Activated CD8-positive, alpha-beta memory T cell treated with anti-CD3 and anti-CD28 coated beads, Interleukin-2, amount 50 U/mL, for 48 hours (primary cell): ENCODE measurements at regions not wholly inside any gene's neighbourhood (a gene's known extent, or its start where the extent isn't known, plus 50 kb on each side); places are given as distances from the start of the nearest gene placed in this dataset.

Experiments used
- DNase-seq: peaks from one replicate; pipeline ENCODE4 v3.0.0-alpha.2; 2020

- no peak for DNase-seq
These were observed 597.1 kb upstream of the ACVR2A start for GRCh38 chr2:147247749-147248148.

- DNase-seq, result no peak
These were observed 602.4 kb upstream of the ACVR2A start for GRCh38 chr2:147242445-147242844.

DNA sequence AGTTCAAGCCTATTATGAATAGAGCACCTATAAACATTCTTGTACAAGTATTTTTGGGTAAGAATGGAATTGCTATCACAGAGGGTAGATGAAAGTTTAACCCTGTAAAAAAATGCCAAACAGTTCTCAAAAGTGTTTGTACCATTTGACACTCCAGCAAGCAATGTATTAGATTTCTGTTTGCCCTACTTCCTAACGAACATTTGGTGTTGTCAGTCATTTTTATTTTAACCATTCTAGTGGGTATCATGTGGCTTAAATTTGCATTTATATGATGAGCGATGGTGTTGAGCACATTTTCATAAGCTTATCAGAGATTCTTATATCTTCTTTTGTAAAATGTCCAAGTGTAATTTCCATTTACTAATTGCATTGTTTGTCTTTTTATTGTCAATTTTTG lies 608.2 kb upstream of the ACVR2A start:
- DNase-seq, result no peak

DNA sequence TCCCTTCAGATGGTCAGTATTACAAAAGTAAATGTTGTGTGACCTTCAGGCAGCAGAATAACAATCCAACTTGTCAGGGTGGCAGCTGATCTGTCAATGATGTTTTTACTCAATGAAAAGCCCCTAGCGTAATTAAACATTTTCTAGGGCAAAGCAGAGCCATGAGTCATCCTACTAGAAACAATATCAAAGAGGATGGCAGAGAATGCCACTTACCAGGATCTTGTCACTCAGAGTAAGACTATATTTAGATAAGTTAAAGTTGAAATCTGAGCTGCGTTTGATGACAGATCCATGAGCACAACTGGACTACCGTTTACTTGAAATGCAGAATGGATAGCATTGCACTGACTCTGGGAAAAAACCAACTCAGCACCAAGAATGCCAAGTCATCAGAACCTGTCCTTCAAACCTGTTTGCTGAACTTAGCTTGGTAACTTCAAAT lies 612.6 kb upstream of the ACVR2A start:
- no peak for DNase-seq

DNA sequence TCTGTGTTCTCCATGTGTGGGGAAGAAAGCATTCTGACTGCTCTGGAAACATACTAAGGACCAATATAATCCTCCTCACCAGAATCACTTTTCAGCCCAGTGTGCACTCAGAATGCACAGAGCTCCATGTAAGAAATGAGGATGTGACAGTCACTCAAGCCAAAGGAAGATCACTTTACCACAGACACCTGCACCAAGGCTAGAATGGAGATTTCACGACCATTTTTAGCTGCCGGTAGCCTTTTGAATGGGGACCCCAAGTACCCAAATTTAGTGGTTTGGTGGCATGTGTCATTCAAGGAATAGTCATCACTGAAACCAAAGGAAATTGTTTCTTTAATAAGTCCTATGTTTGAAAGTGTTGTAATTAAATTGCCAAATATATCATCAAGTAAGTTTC lies 613.2 kb upstream of the ACVR2A start:
- no peak for DNase-seq

GRCh38 chr2:147231081-147231480 lies 613.7 kb upstream of the ACVR2A start:
- DNase-seq, result no peak

DNA sequence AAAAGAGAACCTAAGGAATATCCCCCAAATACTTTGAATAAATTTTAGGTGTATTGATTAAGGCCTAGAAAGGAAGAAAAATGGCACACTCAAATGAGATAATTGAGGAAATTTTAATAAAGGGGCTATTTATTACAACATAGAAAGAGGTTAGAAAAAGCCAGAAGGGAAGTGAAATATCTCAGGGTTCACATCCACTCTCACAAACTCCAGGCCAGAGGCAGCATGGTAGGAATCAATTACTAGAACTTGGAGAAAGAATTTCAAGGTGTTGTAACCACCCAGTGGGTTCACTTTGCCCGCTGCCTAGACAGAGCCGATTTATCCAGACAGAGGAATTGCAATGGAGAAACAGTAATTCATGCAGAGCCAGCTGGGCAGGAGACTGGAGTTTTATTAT lies 617.5 kb upstream of the ACVR2A start:
- DNase-seq, result no peak

DNA sequence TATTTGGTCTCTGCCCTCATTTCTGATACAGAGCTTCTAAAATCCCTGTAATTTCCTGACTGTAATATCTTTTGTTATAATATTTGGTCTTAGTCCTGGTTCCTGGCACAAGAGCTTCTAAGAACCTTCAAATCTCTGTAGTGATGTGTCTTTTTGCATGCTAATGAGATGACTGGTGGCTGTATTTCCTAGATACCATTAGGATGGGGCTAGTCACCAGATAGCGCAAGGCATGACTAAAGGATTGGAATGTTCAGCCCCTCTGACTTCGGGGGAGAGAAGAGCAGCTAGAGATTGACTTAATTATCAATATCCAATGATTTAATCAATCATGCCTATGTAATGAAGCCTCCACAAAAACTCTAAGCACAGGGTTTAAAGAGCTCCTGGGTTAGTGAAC lies 620.8 kb upstream of the ACVR2A start:
- DNase-seq, result no peak

DNA sequence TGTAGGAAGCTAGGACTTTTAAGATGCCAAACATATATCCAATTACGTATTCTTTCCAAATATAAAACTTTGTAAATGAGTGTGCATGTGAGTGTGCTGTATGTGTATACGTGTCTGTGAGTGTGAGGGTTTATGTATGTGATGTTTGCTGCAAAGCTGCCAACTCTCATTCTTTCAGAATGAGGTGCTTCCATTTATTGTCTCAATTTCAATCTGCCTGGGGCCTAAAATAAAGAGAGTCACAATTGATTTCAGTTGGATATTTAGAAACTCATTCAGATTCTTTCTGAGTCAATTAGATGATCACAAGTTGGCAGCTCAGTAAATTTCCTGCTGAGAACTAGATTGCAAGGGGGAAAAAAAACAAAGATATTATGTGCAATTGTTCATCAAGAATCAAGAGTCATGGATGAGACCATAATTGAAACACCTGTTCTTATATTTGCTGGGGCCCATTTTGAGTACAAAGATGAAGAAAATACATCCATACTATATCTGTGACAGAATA lies 621.2 kb upstream of the ACVR2A start:
- DNase-seq, result no peak

DNA sequence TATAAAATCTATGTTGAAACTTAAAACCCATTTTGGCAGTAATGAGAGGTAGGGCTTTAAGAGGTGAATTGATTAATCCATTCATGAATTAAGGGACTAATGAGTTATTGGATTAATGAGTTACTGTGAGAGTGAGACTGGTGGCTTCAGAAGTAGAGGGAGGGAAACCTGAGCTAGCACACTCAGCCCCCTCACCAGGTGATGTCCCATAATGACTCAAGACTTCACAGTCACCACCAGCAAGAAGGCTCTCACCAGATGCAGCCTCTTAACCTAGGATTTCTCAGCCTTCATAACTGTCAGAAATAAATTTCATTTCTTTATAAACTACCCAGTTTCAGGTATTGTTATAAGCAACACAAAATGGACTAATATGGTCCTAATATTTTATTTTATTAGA lies 621.7 kb upstream of the ACVR2A start:
- DNase-seq, result no peak

- DNase-seq, result no peak
These were observed 622.3 kb upstream of the ACVR2A start for GRCh38 chr2:147222506-147222905.

GRCh38 chr2:147214914-147215313 lies 629.9 kb upstream of the ACVR2A start:
- no peak for DNase-seq

DNA sequence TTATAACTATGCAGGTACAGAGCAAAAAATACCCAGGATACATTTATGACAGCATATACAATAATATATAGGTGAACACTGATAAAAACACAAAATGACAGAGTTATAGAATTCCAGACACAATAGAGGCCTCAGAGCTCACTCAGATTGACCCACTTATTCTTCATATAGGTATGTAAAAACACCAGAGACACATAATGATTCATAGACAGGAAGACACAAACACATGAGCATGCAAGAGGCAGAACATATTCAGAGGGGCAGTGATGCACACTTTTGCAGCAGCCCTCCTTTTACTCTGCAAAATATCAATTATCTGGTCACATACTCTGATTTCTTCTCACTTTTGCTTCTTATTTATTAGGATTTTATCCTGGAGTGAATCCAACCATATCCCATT lies 633.3 kb upstream of the ACVR2A start:
- no peak for DNase-seq

- DNase-seq, result no peak
These were observed 640.7 kb upstream of the ACVR2A start for GRCh38 chr2:147204102-147204501.

GRCh38 chr2:147198651-147199171 lies 646.1 kb upstream of the ACVR2A start:
- no peak for DNase-seq

DNA sequence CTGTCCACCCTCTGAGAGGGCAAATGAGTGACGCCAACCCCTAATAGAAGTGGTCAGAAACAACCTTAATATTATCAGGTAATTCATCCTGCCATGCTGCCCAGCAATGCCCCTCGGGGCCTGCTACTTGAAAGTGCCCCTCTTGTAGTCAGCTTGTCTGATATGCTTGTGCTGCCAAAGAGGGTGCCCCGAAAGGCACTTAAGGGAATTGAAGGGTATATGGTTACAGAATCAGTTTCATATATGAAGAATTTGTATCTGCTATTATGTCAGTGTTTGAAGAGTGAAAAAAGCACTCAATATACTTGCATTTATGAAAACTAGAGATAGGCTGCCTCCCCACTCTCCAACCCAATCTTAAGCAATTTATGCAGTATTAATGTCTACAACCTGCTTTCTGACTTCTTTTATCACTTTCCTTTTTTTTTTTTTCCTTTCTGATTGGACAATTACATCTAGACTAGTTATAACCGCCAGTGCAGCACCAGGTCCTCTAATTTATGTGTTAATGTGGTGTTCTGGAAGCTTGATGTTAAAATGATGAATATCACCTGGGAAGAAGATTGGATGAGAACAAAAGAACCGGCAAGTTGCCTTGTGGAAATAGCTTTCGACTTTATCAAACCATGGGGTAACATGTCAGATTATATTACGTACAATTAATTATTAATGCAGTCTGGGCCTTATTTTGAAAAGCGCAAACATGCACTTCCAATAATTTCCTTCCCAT lies 646.9 kb upstream of the ACVR2A start:
- no peak for DNase-seq

GRCh38 chr2:147182260-147182659 lies 662.6 kb upstream of the ACVR2A start:
- DNase-seq, result peak; percentile 55

DNA sequence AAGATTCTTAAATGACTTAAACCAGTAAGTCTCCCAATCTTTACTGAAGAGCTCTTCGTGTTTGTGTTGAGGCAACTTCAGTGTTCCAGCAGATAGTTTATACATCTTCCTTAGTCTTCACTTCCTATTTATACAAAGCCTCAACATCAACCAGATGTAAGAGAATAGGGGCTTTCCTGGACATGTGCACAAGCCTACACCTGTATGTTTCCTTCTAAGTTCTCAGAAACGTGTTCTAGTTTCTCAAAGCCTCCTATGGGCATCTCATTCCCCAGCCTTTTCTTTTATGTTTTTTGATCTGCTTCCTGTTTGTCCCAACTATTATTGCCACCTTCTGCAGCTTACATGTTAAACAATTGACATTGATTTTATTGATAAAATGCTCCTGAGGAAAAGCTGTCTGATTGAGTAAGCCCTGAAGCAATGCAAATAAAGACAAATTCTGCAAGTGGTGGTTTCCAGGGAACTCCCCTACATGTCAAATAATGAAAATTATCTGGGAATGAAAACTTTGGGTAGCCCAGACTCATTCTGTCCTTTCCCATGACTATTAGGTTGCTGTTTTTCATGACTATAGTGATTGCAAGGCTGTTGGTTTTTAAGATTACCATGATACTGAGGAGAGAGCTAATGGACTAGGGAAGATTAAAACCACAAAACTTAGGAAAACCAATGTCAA lies 663.3 kb upstream of the ACVR2A start:
- no peak for DNase-seq

GRCh38 chr2:147177071-147177857 lies 667.6 kb upstream of the ACVR2A start:
- DNase-seq, result no peak

GRCh38 chr2:147174824-147175254 lies 670.0 kb upstream of the ACVR2A start:
- DNase-seq, result no peak

DNA sequence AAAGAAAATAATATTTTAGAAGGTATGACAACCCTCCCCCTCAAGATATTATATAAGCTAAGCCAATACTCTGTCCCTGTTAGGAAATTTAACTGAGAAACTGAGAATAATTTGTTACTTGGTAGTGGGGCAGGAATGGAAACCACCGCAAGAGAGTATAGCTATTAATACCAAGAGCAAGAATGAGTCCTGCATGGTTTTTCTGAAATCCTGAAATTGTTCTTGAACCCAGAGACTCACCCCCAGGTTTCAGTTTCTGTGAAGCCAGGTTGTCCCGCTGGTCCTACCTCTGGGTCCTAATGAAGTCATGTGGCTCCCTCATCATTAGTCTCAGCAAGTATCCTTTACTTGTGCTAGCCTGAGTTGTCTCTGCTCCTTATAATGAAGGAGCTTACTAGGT lies 671.0 kb upstream of the ACVR2A start:
- no peak for DNase-seq

GRCh38 chr2:147173189-147173581 lies 671.6 kb upstream of the ACVR2A start:
- DNase-seq, result no peak

GRCh38 chr2:147172493-147173188 lies 672.2 kb upstream of the ACVR2A start:
- DNase-seq, result no peak
